Right atrium auricular region (tissue), 2 donors: ENCODE measurements at regions not wholly inside any gene's neighbourhood (a gene's known extent, or its start where the extent isn't known, plus 50 kb on each side); places are given as distances from the start of the nearest gene placed in this dataset.

ENCODE experiments used
- DNase-seq: peaks from one replicate; pipeline ENCODE4 v3.0.0-alpha.2; 2019; ENCODE audit warnings: low spot score
- H3K27ac ChIP-seq, 2 donors: fragments of 200-600 bp; sonication (generic); 1 replicate in 1 of 2; 2 replicates in 1 of 2; pipeline ENCODE4 v1.5.1; 2016 to 2019
- H3K27me3 ChIP-seq, 2 donors: fragments of 200-600 bp; sonication (generic); one replicate each; pipeline versions ENCODE4 v1.5.1 to v1.6.0; 2017 to 2019
- H3K36me3 ChIP-seq: fragments of 200-600 bp; sonication (generic); one replicate; pipeline ENCODE4 v1.5.1; 2016
- H3K4me1 ChIP-seq, 2 donors: fragments of 200-600 bp; sonication (generic); one replicate each; pipeline versions ENCODE4 v1.5.1 to v1.6.0; 2017 to 2019
- H3K4me3 ChIP-seq, 2 donors: fragments of 200-600 bp; sonication (generic); 1 replicate in 1 of 2; 2 replicates in 1 of 2; pipeline ENCODE4 v1.5.1; 2017 to 2019; ENCODE audit warnings: mild to moderate bottlenecking in 1 of 2, moderate library complexity in 1 of 2
- H3K9me3 ChIP-seq, 2 donors: fragments of 200-600 bp; sonication (generic); one replicate each; pipeline ENCODE4 v1.5.1; 2019
- TF ChIP-seq, protein P1 (sequence below), 2 donors: fragments of 200-600 bp; sonication (generic); IDR thresholded peaks; one replicate each; pipeline ENCODE4 v1.5.1; 2019; ENCODE audit warnings: antibody characterized with exemption in 2 of 2

DNA sequence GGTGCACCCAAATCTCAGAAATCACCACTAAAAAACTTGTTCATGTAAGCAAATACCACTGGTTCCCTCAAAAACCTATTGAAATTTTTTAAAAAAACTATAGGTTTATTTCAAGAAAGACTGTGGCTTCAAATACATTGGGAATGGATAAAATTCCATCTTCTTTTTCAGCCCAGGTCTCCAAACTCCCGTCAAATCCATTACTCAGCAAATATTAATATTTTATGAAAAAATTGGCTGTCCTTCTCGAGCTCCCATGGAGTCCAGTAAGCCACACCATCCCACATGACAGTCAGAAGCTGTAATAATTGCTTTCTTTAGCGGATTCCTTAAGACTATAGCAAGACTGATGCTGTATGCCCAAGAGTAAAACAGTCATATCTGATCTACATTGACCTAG lies 204.4 kb upstream of the DOK6 start:
- no peaks in the 10 kb centered on the region for H3K36me3 ChIP-seq
- H3K4me1 ChIP-seq = no peaks in the 10 kb centered on the region
- no peaks in the 10 kb centered on the region for H3K9me3 ChIP-seq
- DNase-seq = no peak
- no peak overlapping the region for H3K27ac ChIP-seq
- no peak overlapping the region for H3K4me3 ChIP-seq
- TF ChIP-seq, protein P1, sequence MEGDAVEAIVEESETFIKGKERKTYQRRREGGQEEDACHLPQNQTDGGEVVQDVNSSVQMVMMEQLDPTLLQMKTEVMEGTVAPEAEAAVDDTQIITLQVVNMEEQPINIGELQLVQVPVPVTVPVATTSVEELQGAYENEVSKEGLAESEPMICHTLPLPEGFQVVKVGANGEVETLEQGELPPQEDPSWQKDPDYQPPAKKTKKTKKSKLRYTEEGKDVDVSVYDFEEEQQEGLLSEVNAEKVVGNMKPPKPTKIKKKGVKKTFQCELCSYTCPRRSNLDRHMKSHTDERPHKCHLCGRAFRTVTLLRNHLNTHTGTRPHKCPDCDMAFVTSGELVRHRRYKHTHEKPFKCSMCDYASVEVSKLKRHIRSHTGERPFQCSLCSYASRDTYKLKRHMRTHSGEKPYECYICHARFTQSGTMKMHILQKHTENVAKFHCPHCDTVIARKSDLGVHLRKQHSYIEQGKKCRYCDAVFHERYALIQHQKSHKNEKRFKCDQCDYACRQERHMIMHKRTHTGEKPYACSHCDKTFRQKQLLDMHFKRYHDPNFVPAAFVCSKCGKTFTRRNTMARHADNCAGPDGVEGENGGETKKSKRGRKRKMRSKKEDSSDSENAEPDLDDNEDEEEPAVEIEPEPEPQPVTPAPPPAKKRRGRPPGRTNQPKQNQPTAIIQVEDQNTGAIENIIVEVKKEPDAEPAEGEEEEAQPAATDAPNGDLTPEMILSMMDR (IDR thresholded peaks at IDR 0.05) = no peak
- H3K27me3 ChIP-seq = no peaks in the 10 kb centered on the region

DNA sequence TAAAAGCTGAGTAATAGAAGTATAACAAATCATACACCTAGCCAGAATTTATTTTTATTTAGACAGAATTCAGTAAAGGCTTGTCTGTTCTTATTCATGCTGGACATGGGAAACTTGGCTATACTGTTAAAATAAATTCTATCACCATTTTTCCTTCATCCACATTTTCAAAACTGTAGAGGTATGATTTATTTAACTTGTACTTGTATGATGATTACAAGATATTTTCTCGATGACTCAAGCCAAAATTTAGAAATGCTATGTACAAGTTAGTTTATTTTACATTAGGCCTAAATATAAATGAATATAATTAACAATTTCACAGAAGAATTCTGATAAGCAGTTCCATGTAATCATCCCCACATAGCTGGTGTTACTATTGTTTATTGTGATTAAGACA lies 194.8 kb upstream of the DOK6 start:
- no peaks in the 10 kb centered on the region for H3K27me3 ChIP-seq
- no peak for DNase-seq
- H3K36me3 ChIP-seq = no peaks in the 10 kb centered on the region
- H3K9me3 ChIP-seq = no peaks in the 10 kb centered on the region
- no peaks in the 10 kb centered on the region for H3K4me1 ChIP-seq
- TF ChIP-seq, protein P1 (IDR thresholded peaks at IDR 0.05) = no peak
- H3K27ac ChIP-seq = no peak overlapping the region
- H3K4me3 ChIP-seq = no peak overlapping the region

DNA sequence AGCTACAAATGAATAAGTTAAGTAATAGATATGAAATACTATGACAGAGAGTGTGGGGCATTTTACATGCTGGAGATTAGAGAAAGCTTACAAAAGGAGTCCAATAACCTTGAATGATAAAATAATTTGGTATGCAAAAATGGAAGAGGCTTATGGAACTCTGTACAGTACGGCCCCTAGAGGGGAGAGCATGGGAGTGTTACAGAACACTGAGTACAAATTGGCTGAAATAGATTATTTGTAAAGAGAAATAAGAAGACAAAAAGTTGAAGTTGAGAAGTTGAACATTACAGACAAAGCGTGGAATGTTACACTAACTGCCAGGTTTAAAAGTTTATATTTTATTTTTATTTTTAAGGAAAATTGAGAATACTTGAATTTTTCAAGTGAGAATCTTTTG lies 192.1 kb upstream of the DOK6 start:
- H3K4me1 ChIP-seq = no peaks in the 10 kb centered on the region
- TF ChIP-seq, protein P1 (IDR thresholded peaks at IDR 0.05) = no peak
- no peak overlapping the region for H3K4me3 ChIP-seq
- H3K27ac ChIP-seq = no peak overlapping the region
- H3K36me3 ChIP-seq = no peaks in the 10 kb centered on the region
- H3K9me3 ChIP-seq = no peaks in the 10 kb centered on the region
- no peaks in the 10 kb centered on the region for H3K27me3 ChIP-seq
- DNase-seq = no peak

DNA sequence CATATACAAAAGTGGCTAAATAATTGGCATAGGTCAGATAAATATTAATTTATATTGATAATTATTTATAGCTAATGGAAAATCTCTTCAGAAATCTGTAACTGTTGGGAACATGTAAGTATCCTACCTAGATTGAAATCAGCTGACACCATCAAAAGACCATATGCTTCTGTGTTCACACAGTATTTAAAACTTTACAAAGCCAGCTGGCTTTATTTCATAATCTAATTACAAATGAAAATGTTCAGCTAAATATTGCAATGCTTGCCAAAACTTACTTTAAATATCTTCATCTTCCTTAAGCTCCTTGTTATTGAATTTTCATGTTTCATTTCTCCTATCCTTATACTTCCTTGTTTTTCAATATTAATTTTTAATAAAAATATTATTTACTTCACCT lies 190.9 kb upstream of the DOK6 start:
- H3K4me1 ChIP-seq = no peaks in the 10 kb centered on the region
- no peaks in the 10 kb centered on the region for H3K36me3 ChIP-seq
- no peaks in the 10 kb centered on the region for H3K9me3 ChIP-seq
- DNase-seq = no peak
- H3K27ac ChIP-seq = no peak overlapping the region
- H3K4me3 ChIP-seq = no peak overlapping the region
- no peaks in the 10 kb centered on the region for H3K27me3 ChIP-seq
- TF ChIP-seq, protein P1 (IDR thresholded peaks at IDR 0.05) = no peak

DNA sequence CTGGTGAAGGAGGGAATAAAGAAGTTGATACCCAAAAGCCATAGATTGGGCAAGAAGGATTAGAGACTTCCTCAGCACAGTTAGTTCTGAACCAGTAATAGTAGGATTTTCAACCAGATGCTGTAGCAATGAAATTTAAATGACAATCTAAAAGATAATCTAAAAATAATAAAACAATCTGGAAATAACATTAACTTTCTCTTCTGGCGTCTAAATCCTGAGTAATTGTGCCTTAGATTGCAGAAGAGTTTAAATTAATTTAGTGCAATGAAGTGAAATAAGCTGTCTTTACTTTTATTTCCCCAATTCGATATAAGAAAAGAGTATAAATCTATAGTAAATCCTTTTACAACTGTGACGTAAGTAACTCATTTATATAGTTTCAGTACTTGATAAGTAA lies 186.8 kb upstream of the DOK6 start:
- no peak for DNase-seq
- Histone ChIP-seq H3K27ac (no peak overlapping the region), H3K4me3 (no peak overlapping the region), H3K36me3 (no peaks in the 10 kb centered on the region), H3K4me1 (no peaks in the 10 kb centered on the region), H3K9me3 (no peaks in the 10 kb centered on the region), H3K27me3 (no peaks in the 10 kb centered on the region)
- TF ChIP-seq, protein P1 (IDR thresholded peaks at IDR 0.05) = no peak

DNA sequence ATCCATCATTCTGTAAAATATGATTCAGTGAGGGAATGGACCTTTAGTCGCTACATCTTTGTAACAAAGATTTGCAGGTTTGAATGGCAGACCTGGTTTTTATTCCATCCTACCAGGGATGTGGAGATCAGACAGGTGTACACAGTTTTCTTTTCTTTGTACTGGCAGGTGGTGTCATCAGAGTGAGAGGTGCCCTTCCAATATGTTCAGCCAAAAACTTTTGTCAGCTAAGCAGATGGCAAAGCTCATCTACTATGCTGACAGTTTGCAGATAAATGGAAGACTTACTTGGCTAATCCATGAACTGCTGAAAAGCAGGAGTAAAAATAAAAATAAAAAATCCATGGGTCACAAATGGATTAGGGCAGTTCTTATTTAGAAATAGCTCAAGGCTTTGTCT lies 185.5 kb upstream of the DOK6 start:
- no peaks in the 10 kb centered on the region for H3K4me1 ChIP-seq
- H3K27me3 ChIP-seq = no peaks in the 10 kb centered on the region
- no peaks in the 10 kb centered on the region for H3K9me3 ChIP-seq
- H3K4me3 ChIP-seq = no peak overlapping the region
- DNase-seq = no peak
- H3K36me3 ChIP-seq = no peaks in the 10 kb centered on the region
- no peak overlapping the region for H3K27ac ChIP-seq
- TF ChIP-seq, protein P1 (IDR thresholded peaks at IDR 0.05) = no peak
